Dermis microvascular lymphatic vessel endothelial cell (primary cell): ENCODE measurements at regions not wholly inside any gene's neighbourhood (a gene's known extent, or its start where the extent isn't known, plus 50 kb on each side); places are given as distances from the start of the nearest gene placed in this dataset.

Experiments used
- DNase-seq, 2 donors: peaks; one replicate each; pipeline versions ENCODE4 v3.0.0 to v3.0.0-alpha.2; 2010; ENCODE audit warnings: low read depth in 2 of 2

- DNase-seq, result no peak
Observed at GRCh38 chr12:90008277-90008676, 299.6 kb upstream of the ATP2B1 start.

DNA sequence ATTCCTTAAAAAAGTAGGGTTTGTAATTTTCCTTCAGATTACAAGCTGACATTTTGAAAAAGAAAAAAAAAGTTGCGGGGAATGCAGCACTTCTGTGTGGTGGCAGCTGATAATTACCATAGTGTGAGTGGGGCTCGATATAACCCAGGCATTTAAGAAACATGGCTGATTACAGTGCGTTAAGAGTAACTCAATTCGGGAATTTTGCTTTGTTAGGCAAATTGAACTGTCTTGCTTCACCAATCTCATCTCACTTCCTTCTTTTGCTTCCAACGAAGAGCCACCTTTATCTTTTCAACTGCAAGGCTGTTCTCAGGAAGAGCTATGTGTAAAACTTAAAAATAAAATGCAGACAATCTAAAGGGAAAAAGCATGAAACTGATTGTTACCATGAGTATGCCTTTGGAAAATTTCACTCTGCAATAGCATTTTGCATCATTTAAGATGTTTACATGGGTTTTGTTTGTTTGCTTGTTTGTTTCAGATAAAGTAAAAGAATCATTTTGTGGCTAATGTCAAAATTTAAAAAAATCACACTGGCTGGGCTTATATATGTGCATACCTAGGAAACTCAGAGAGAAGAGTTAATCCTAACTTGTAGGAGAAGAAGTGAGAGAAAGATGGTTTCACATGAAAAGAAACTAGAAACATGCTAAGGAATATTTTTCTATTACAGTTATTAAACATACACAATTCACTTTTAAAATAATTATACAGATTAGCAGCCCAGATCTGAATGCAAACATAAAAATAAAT lies 295.9 kb upstream of the ATP2B1 start:
- no peak for DNase-seq

GRCh38 chr12:90003688-90004087 lies 295.1 kb upstream of the ATP2B1 start:
- DNase-seq, result no peak

DNA sequence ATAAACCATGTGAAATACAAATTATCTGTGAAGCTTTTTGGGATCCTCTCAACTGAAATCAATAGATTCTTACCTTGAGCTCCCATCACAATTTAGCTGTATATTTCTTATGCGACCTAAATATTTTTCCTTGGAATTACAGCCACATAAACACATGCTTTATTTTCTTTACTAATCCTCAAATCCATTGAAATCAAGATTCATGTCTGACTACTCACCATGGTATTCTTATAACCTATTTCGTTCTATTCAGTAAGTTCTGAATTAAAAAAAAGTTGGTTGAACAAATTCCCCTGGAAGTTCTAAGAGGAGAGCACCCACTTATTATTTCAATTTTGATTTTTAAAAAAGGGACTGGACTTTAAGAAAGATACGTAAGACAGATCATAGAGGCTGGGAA lies 292.1 kb upstream of the ATP2B1 start:
- DNase-seq, result no peak

DNA sequence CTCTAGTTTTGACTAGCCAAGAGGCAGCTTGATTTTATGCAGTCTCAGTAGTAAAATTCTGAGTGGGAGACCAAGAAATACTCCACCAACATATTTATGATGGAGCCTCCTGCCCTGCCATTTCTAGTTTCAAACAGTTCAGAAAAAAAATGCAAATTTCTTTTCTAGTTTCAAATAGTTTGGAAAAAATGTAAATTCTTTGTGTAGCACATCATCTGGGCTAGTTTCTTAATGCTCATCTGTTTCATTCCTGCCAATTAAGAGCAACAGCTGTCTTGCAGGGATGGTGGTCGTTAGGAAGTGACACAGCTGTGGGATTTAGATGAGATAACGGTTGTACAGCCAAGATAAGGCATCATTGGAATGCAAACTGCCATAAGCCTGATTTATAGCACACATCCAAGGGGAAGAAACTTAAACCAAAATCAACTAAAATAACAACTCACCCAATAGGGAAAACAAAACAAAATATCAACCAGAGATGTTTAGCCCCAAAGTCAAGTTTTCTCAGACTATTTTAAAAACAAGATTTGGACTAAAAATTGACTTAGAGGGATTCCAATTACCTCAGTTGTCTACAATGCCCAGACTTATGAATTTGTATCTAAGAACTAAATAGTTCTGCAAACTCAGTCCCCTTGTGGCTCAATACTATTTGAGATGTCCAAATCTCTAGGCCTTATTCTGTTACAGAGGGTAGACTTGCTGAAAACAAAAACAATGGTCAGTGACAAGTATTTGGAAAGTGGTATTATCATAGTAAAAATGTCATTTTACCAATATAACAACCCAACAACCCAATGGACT lies 291.3 kb upstream of the ATP2B1 start:
- peak in 1 of 2 donors; percentile 13 for DNase-seq

- DNase-seq, result no peak
Observed at GRCh38 chr12:89995870-89996269, 287.2 kb upstream of the ATP2B1 start.

DNA sequence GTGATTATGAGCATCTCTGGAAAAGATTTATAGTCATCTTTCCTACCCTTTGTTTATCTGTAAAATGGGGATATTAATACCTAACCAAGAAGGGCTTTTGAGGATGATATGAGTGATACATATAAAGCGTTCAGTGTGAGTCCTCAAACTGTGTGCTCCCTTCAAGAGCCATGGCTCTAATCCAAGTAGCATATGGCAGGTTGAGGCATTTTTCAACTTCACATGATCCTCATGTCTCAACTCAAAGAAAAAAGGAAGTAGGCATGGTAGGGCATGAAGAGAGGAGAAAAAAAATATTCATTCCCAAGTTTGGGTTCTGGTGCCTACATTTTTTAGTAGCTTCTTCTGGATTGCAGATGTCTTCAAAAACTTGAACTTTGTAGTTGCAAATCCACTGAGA lies 286.3 kb upstream of the ATP2B1 start:
- DNase-seq, result no peak

- DNase-seq, result no peak
Observed at GRCh38 chr12:89993632-89994031, 285.0 kb upstream of the ATP2B1 start.

DNA sequence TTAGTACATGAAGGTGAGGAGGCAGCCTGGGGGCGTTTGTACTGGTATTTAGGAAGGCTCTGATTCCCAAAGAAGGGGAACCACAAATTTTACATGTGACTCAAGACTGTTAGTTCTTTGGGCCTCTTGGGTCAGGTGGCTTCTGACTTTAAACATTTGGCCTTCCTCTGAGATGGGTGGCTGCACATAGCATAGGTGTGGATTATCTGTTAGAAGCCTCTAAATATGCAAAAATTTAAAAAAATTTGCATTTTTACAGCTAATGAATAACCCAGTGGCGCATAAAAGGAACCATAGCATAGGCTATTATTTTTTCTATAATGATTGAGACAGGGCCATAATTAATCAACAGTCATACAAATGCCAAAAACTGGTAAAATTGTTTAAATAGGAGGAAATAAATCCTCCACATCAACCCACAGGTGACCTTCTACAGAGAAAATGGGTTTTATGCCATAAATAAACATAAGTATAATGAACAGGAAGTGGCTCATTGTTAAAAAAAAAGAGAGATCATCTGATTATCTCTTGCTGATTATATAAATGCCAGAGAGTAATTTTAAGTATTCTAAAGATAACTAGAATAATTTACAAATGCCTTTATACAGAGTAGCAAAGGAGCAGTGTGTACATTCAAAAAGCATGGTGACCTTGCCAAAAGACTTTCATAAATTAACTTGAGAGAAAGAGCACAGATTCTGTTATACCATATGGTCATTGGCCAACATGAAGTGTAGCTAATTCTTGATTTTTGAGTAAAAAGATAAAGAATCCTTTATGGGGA lies 284.2 kb upstream of the ATP2B1 start:
- DNase-seq, result no peak

DNA sequence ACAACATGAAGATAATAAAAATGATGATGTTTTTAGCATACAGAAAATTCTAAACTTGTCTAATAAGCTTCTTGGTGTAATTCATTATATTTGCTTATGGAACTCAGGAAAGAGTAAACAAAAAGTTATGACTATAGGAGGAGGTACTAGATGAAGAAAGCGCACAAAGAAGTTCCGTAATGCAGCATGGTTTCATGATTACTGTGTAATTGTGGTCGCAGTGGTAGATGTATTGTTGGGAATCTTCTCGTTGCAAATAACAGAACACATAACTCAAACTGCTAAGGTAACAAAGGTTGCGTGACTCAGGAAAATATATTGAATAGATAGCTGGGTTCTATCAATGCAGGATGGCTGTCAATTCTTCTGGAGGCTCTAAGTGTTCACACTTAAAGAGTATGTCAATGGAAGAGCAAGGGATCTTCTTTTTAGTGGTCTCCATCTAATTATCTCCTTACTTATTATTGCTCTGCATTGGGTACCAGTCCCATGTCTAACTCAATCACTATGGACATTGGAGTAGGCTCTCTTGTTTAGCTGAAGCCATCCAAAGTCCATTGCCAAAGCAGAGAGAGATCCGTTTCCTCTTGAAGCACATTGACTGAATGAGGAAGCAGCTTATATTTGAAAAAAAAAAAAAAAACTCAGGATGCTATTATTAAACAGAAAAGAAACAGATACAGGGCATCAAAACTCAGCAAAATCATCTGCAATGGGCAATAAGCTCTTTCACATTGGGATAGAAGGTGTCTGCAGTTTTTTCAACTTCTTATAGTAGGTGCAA lies 283.4 kb upstream of the ATP2B1 start:
- DNase-seq, result no peak

- DNase-seq, result no peak
Observed at GRCh38 chr12:89988188-89988915, 279.7 kb upstream of the ATP2B1 start.

DNA sequence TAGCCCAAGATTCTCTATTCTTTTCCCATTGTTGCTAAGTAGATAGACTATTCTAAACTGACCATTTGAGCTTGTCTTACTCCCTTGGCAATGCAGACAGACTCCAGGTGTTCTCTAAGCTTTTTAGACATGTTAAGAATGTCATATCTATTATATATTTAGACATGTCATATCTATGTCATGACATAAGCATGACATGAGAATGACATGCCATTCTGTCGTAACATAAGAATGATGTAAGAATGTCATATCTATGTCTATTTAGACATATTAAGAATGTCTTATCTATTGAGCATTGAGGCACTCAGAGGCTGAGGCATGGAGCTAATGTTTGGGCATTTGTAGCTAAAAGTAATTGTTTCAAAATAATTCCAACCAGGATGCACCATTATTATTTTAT lies 277.3 kb upstream of the ATP2B1 start:
- no peak for DNase-seq

GRCh38 chr12:89984846-89985245 lies 276.2 kb upstream of the ATP2B1 start:
- no peak for DNase-seq

DNA sequence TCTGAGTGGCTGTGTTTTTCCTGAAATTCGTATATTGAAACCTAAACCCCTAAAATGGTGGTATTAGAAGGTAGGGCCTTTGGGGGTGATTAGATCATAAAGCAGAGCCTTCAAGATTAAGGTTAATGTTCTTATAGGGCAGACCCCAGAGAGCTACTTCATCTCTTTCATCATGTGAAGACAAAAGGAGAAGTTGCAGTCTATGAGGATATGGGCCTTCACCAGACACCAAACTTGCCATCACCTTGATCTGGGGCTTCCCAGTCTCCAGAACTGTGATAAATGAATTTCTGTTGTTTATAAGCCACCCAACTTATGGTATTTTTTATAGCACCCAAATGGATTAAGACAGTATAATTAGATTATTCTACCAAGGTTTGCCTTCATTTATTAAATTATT lies 275.0 kb upstream of the ATP2B1 start:
- DNase-seq, result no peak

GRCh38 chr12:89980236-89980635 lies 271.6 kb upstream of the ATP2B1 start:
- DNase-seq, result no peak

GRCh38 chr12:89977405-89978085 lies 268.9 kb upstream of the ATP2B1 start:
- DNase-seq, result no peak

- DNase-seq, result no peak
Observed at GRCh38 chr12:89976866-89977265, 268.2 kb upstream of the ATP2B1 start.

DNA sequence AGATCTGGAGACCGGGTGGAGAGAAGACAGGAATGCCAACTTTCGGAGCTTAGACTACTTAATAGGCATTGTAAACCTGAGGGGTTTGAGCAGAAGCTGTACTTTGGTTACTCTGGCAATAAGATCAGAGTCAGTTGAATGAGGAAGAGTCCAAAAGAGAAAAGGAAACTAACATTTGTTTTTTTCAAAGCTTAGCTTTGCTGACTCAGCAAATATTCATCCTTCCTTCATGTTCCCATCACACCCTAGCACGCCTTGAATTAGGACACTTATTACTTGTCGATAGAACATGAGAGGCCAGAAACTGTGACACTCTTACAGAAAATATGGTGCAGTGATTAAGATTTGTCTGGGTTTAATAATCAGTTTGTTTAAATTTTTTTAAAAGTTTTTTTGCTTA lies 266.9 kb upstream of the ATP2B1 start:
- DNase-seq, result no peak

DNA sequence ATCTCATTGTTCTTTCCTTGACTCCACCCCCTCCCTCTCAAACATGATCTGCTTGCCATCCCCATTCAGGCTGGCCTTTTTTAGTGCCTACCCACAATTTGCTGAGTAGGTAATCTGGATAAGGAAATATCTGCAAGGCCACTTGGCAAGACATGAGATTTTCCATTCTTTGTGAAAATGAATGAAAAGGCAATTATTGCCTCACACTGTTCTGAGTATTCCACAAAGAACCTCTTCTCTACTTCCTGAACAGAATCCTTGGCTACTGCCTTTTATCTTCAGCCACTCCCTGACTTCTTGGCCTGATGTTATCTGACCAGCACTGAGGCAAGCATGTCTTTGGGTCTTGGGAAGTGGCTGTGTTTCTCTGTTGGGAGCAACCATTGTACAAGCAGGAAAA lies 263.2 kb upstream of the ATP2B1 start:
- peak in 1 of 2 donors; percentile 31 for DNase-seq

DNA sequence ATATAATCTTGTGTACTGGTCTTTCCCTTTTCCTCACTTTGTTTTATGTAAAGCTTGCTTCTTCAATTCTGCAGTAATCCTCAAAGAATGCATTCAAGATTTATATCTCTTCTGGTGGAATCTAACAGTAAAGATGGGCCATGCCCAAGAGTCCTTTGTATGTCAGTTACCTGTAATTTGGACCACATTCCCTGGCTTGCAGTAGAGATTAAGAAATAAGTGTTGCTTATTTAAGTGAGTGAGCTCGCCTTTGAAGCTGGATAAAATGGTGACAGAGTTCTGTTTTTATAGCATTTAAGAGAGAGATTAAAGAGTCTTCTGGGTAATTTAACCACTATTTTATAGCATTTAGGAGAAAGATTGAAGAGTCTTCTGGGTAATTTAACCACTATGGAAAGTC lies 262.1 kb upstream of the ATP2B1 start:
- DNase-seq, result no peak
